NCI-H2196 (cell line): ENCODE measurements at regions not wholly inside any gene's neighbourhood (a gene's known extent, or its start where the extent isn't known, plus 50 kb on each side); places are given as distances from the start of the nearest gene placed in this dataset.

Source experiments
- DNase-seq: peaks from one replicate; lab custom pipeline; 2025; ENCODE audit not compliant: unreplicated experiment; lab: John Stamatoyannopoulos, UW

DNA sequence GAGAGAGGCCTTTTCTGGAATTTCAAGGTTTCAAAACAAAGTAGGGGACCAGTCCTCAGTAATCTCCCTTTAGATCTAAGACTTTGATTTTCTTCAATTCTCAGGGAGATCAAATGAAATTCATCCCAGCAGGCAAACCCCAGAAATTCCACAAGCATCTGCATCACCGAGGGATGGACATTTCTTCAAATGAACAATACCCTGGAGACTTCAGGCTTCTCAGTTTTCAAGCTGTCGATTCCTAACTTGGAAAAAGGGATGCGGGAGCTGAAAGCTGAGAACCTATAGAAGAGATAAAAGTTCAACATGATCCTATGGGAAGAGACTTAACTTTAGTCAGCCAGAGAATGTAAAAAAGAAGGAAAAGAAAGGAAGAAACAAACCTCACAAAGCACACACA lies 296.9 kb upstream of the CDH5 start:
- no peak for DNase-seq

DNA sequence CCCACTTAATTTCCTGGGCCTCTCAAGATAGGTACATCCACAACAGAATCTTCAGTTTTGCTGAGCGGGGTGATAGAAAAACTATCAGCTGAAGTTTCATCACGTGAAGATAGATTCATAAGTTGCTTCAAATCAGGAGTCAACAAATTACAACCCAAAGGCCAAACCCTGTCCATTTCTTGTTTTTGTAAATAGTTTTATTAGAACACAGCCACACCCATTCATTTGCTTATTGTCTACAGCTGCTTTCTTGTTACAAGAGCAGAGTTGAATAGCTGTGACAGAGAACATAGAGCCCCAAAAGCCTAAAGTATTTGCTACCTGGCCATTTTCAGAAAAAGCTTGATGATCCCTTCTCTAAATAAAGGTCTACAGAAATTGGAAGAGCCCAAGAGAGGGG lies 300.1 kb upstream of the CDH5 start:
- no peak for DNase-seq

DNA sequence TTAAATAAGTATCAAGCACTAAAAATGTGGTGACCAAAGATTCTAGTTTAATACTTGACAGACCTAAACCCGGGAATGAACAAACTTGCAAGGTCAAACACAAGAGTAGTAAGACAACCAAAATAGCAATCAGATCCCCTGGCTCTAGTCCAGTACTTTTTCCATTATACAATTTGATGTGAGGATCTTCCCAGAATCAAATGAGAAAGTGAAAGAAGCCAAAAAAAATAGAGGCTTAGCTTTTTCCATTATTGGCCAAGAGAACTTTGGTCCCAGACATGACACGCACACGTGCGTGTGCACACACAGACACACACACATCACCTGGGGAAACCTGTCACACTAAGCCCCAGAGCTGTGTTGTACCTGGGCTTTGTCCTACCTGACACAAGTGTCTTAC lies 300.6 kb upstream of the CDH5 start:
- no peak for DNase-seq

DNA sequence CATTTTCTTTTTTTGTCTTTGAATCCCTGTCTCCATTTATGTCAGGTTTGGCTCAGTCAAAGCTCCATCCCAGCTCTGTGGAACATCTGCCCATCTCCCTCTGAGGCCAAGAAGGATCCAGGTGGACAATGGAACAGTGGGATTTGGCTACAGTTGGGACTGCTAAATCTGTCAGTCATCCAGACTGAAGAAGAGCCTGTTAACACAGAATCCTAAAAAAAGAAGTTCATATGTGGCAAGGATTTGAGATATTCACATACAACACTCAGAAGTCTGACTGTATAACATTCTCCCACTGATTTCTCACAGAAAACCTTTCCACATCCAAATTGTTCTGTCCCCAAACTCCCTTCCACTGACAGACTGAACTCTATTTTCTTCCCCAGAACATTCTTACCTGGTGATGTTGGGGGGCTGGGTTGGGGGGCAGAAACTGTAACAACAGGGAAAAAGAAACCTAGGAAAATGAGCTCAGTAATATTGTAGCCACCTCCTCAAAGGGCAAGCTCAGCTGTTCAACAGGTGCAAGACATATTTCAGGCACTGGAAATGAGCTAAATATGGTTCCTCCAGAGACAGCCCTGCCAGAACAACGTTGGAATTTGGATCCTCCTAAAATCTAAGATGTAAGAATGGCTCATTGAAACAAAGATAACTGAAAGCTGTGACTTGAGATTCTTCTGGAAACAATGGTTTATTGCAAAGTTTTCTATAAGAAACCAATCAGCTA lies 301.5 kb upstream of the CDH5 start:
- DNase-seq, result no peak

DNA sequence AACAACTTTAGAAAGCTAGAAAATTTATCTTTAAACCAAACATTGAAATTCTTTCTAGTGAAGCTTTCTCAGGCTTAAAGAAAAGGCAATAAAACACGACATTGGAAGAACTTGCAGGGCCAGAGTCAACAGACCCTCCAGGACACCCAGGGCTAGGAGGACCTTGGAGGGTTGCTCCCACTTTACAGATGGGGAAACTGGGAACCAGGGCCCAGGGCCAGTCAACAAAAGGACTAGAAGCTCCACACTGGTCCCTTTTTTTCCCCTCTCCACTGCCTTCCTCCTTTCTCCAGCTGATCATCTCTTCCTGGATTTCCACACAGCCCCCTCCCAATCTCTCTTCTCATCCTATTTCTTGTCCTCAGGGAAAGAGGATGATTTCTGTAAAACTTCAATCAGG lies 307.7 kb upstream of the CDH5 start:
- no peak for DNase-seq

DNA sequence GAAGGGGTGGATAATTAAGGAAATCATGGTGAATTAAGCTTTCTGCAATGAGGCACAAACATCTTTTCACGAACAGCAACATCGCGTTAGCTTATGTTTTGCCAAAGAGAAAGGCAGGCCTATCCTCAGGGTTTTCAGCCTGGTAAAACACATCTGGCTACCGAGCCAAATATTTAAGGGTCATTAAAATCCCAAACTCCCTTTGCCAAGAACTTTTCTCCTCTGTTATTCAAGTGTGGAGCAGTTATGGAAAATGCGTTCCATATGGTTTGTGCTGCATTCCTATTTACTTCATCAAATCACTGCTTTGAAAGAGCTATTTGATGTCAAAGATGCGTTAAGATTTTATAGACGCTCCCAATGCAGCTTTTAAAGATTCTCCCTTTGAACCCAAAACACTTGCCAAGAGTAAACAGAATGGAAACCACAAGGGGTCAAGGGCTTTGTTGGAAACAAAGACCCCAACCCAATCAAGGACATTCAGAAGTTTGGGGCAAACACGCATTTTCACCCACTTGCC lies 308.3 kb upstream of the CDH5 start:
- no peak for DNase-seq

DNA sequence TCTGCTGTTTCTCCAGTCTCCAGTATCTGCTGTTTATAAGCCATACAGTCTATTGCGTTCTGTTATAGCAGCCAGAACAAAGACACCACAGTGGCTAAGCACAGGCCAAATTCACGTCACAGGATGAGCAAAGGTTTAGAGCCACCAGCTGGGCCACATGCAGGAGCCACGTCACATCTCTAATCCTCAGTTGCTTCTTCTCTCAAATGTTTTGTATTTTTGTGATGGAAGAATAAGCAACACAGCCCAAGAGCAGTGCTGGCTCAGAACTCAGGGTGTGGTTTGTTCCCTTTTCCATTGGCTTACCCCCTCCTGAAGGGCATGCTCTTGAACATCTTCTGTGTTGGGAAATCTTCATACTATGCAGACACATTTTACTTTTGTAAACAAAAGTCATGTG lies 309.4 kb upstream of the CDH5 start:
- no peak for DNase-seq

DNA sequence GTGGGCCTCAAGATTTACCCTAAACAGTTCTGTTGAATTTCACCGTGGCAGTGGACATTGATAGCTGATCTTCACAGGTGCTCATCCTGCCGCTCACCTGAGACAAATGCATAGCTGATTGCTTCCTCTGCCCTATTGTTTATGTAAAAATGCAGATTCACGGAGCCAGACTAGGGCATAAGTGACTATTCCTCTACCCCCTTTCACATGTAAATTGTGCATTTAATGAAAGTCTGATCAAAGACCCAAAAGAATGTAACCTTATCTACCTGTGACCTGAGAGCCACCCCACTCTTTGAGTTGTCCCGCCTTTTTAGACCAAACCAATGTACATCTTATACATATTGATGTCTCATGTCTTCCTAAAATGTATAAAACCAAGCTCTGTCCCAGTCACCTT lies 312.4 kb upstream of the CDH5 start:
- no peak for DNase-seq

DNA sequence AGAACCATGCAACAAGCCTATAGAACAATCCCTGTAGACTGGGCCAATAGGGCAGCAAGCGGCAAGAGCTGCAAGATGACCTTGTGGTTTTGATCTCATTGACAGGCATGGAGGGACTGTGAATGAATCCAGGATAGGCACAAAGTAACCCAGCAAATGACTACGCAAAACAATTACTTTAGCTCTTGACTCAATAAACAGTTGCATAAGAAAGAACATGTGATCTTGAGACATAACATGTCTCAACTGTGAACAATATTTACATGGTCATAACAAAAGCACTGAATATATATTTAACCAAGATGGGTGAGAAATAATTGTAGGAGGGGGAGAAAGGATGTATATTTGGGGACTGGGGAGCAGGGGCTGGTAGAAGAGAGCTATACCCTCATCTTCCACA lies 313.7 kb upstream of the CDH5 start:
- no peak for DNase-seq

DNA sequence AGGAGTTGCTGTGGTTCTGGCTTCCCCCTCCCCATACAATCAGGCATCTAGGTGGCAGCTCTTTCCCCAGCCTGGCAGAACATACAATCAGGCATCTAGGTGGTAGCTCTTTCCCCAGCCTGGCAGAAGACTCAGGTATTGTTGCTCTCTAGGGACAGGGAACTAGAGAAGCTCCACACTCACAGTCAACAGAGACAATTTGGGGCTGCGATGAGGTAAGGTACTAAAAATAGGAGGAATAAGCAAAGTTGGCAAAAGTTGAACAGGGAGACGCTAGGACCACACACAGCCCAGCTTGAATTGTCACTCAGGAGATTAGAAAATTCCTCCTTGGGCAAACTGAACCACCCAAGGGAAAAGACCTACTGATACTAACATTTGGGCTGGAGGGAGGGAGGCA lies 315.5 kb upstream of the CDH5 start:
- DNase-seq, result no peak

DNA sequence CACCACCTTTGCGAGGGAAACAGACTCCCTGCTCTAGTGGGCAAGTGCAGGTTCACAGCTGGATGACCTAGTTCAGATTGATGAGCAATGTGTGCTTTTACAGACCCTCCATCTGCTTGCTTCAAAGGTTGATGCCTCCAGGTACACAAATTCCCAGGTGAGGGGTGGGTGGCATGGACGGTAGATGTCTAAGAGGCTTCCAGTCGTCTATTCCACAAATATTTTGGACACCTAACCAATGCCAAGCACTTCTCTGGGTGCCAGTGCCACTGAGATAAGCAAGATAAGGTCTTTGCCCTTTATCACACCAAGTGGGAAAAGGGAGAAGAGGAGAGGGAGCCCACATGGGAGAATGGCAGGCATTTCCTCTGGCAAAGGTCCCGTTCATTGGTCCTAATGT lies 316.6 kb upstream of the CDH5 start:
- no peak for DNase-seq

DNA sequence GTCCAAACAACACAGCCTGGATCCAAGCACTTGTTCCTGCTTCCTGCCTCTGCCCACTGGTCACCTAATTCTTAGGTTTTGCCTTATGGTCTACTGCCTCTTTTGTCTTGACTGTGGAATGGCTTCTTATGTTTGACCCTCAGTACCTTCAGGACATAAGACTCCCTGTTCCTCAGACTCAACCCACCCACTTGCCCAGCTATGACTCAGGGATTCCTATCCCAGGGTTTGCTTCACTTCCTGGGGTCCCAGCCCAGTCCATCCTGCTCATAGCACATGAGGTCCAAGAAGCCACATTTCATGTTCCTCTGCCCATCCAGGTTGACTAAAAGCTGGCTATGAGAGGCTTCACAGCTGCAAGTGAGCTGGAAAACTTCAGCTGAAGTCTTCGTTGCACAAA lies 320.9 kb upstream of the CDH5 start:
- no peak for DNase-seq

DNA sequence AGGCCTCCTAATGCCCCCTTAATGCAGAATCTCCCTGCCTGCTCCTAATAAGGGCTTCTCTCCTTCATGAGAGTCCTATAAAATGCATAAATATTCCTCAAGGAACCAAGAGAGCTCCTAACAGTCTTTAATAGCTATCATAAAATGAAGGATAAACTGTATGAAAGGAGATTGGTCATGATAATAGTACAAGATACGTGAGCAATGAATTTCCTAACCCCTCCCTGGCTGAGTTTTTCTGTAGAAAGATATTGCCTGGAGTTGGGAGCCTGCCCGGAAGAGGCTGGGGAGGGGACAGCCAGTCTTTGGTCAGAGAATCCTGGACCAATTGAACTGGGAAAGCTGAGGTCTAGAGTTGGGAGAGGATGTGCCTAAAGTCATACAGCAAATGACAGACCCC lies 321.9 kb upstream of the CDH5 start:
- no peak for DNase-seq

DNA sequence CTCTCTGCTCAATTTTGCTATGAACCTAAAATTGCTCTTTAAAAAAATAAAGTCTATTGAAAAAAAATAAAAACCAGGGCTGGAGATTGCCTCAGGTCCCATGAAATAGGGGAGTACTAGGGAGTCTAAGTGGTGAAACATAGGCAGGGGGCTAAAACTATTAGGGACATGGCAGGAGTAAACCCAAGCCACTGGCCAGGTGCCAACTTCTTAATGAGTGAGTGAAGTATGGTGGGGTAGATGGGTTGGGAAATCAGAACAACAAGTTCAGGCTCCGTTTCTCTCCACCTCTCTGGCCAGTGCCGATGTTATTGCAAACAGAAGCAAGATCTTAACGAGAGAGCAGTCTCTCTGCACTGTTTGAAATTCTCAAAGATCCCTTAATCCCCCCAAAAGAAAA lies 322.4 kb upstream of the CDH5 start:
- DNase-seq, result no peak

DNA sequence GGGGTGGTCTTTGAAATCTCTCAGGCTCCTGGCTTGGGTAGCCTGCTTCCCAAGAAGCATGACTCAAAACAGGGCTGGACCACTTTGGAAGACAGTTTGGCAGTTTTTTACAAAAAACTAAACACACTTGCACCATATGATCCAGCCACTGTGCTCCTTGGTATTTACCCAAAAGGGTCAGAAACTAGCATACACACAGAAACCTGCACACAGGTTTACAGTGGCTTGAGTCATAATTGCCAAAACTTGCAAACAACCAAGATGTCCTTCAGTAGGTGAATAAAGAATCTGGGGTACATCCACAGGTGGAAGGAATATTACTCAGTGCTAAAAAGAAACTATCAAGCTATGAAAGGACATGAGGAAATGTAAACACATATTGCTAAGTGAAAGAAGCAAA lies 323.2 kb upstream of the CDH5 start:
- DNase-seq, result no peak

DNA sequence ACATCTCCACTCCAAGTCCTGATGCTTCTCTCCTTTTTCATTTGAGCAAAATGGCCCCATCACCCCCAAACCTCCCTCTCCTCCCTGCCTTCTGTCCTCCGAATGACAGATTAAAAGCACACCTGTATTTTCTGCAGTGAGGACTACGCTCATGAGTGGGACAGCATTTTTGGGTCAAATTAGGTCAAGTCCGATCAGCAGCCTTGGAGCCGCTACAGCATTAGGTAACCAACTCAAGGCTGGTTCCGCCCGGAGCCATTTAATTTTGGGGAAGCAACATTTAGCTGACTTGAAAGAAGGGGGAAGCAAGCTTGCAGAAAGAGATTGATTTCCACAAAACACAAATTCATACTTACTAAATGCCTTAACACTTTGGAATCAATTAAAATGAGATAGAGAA lies 324.1 kb upstream of the CDH5 start:
- DNase-seq, result no peak

DNA sequence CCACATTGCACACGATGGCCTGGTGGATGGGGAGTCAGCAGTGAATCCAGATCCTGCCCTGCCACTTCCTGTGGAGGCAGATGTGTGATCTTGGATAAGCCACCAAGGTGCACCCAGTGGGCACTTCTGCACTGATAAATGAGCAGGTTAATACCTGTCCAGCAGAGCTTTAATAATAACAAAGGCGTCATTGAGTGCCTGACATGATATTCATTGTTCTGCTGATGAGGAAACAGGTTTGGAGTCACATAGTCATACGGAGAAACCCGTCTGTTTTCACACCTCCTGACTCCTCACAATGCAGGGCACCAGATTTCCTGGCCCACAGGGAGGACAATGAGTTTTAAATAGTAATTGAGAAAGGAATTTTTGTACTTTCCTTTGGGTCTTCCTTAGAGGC lies 324.6 kb upstream of the CDH5 start:
- DNase-seq, result no peak

DNA sequence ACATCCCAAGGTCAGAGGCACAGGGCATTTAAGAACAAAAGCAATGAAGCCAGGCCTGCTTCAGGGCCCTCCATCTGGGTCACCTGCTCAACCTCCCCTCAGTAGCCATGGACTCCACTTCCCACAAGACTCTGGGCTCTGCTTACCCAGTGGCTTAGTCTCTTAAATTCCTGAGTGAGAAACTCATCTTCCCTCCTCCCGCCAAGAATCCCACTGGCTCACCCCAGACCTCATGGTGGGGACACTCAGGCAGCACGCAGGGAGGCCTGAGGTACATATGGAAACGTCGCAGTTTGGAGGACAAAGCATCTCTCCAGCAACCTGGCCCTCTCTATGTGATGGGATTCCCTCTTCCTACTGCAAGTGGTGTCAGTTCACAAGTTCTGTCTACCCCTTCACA lies 326.7 kb upstream of the CDH5 start:
- DNase-seq, result no peak

DNA sequence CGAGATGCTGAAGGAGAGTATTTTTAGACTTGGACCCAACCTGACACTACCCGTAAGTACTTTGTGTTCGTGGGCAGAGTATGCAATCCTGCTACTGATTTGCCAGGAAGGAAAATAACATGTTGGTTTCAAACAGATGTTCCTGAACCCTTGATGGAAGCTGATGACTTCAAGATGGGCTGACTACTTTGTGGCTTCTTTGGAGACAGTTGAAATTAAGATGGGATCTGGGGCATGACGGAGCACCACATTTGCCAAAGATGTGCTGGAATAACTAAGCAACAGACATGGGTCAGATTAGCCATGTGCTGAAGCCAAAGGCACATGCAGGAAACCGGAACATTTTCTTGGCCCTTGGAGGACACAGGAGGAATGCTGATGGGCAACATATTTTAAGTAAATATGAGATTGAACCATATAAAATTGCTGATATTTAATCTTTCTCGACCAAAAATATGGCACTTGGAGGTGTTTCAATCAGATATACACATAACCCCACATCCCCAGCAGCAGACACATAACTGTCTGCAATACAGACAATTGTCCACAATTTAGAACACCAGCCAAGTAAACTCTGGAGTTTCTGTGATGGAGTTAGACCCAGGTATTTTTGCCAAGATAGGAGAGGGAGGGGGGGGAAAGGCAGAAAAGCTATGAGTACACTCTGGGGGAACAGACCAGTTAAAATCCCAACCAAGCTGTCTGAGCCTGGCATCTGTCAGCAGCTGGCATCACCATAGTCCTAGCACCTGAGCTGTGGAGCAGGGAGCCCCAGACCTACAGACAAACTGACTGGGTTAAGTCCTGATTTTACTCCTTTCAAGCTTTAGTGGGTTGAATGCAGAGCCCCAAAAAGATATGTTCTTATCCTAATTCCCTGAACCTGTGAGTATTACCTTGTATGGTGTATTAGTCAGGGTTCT lies 329.4 kb upstream of the CDH5 start:
- DNase-seq, result no peak

DNA sequence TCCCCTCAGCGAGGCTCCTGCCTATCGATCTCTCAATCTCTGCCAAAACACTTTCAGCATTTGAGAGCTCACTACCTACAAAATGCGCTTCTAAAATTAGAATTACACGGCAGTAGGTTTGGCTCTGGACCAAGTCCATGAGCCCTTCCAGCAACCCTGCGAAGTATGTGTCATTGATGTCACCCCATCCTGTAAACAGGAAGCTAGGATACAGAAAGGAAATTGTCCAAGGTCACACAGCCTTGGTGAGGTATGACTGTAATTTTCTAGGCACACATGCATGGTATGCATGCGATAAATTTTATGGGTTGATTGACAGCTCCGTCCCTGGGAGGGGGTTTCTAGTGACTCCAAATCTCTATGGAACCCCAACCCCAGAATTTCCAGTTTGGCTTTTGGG lies 330.3 kb upstream of the CDH5 start:
- no peak for DNase-seq

DNA sequence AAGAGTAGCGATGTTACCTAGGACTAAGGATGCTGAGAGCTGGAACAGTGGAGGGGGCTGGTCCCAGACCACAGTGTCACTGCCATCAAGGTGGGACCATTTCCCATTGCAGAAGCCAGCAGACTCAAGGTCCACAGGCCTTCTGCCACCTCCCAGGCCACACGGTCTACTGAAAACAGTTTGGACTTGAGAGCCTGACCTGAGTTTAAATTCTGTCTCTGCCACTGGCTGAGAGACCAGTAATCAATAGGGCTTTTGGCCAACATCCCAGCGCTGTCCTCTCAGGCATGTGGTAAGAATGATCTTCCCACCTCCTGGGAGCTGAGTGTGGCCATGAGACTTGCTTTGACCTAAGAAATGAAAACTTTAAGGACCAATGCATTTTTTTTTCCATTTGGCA lies 331.4 kb upstream of the CDH5 start:
- no peak for DNase-seq

DNA sequence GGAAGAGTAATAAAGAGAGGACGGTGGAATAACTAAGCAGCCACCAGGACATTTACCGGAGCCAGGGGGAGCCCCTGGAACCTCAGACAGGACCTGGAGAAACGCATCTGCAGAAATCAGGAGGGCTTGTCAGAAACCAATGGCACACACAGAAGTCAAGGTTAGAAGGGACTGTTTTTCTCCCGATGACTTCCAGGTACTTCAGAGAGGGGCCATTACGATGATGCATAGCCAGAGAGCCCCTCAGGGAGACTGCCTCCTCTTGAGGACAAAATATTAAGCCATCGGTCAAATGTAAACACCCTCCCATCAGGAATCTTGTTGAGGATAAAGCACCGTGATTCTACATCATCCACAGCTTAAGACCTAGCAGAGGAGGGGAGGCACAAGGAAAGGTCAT lies 333.6 kb upstream of the CDH5 start:
- no peak for DNase-seq
